AG04449 (cell line): ENCODE measurements at regions not wholly inside any gene's neighbourhood (a gene's known extent, or its start where the extent isn't known, plus 50 kb on each side); places are given as distances from the start of the nearest gene placed in this dataset.
A peak's percentile ranks its signal among the peaks of the same experiment; 100 is the strongest.

Experiments used
- CTCF ChIA-PET: fragments of 350-600 bp; formaldehyde crosslinking; extraction: SDS; loops from one replicate; lab custom pipeline; 2021; ENCODE audit warnings: antibody characterized with exemption; lab: Yijun Ruan, JAX
- POLR2A ChIA-PET: fragments of 400-600, 350-600 bp; formaldehyde crosslinking; extraction: SDS; loops from one replicate; lab custom pipeline; 2020; ENCODE audit warnings: antibody characterized with exemption, inconsistent platforms; lab: Yijun Ruan, JAX
- DNase-seq: peaks from one replicate; pipeline ENCODE4 v3.0.0-alpha.2; 2010; ENCODE audit warnings: low read depth, low spot score
- H3K4me3 ChIP-seq: 2 replicates; pipeline ENCODE4 v1.5.1; 2011; ENCODE audit warnings: low read depth, mild to moderate bottlenecking, control low read depth, low read length
- TF ChIP-seq, protein P1 (sequence below): IDR thresholded peaks from one replicate; pipeline ENCODE4 v1.5.1; 2011; ENCODE audit warnings: mild to moderate bottlenecking, moderate library complexity, low read length, control low read depth, inconsistent platforms; ENCODE audit not compliant: insufficient read depth; ENCODE audit errors: missing control alignments

DNA sequence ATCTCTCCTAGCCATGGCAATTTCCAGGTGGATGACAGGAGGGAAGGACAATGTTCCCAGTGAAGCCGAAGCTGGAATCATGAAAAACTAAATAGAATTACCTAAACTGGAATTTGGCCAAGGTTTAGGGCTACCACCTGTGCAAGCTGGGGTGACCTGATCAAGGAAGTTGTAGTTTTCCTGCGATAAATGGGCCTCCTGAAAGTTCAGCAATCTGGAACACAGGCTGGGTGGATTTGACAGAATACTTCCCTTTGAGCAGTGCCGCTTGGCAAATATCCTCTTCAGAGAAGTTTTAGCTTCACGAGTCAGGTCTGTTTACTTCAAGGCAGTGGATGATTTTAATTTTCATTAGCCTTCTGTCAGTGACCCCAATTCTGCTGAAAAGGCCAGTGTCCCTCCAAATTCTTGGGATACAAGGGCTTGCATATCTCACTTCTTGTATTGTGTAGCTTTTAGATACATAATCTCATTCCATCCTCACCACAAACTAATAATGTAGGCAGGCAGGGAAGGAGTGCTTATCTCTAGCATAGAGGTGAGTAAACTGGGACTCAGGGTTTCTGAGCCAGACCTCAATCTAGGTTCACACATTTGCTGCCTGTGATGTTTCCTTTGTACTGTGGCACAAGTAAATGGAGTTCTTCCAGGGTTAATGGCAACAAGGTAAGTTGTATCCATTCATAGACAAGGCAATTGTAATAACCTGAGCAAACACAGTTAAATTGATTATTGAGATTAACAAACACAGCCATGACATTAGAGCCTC is 349.4 kb downstream of the NUF2 start:
- no peak for DNase-seq
- no peak overlapping the region for H3K4me3 ChIP-seq
- POLR2A ChIA-PET = no interaction called here
- CTCF ChIA-PET = no interaction called here
- TF ChIP-seq, protein P1, sequence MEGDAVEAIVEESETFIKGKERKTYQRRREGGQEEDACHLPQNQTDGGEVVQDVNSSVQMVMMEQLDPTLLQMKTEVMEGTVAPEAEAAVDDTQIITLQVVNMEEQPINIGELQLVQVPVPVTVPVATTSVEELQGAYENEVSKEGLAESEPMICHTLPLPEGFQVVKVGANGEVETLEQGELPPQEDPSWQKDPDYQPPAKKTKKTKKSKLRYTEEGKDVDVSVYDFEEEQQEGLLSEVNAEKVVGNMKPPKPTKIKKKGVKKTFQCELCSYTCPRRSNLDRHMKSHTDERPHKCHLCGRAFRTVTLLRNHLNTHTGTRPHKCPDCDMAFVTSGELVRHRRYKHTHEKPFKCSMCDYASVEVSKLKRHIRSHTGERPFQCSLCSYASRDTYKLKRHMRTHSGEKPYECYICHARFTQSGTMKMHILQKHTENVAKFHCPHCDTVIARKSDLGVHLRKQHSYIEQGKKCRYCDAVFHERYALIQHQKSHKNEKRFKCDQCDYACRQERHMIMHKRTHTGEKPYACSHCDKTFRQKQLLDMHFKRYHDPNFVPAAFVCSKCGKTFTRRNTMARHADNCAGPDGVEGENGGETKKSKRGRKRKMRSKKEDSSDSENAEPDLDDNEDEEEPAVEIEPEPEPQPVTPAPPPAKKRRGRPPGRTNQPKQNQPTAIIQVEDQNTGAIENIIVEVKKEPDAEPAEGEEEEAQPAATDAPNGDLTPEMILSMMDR = no peak

GRCh38 chr1:163672976-163673758 is 351.4 kb downstream of the NUF2 start:
- no peak for DNase-seq
- ChIA-PET CTCF (interaction anchor here (1.2 kb wide), 1 partner anchor 111 kb away, joined by 3 read pairs; no protein-coding TSS in a partner anchor), POLR2A (no interaction called here)
- H3K4me3 ChIP-seq = no peak overlapping the region
- TF ChIP-seq, protein P1 = no peak

DNA sequence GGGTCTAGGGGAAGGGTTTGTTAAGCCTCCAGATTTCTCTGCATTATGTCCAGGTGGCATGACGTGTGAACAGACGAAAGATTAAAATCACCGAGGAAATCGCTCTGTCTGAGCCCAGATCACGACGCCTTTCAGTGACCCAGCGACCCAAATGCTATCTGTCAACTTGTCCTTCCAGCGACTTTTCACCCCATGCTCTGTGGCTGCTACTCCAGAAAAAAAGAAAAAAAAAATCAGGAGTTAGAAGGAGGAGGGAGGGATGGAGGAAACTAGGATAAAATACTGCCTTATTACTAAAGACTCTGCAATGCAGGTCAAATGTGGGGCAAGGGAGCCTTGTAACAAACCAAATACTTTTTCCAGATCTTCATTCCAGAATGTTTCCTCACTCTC is 352.0 kb downstream of the NUF2 start:
- TF ChIP-seq, protein P1 = no peak
- peak; percentile 41 for DNase-seq
- H3K4me3 ChIP-seq = no peak overlapping the region
- CTCF ChIA-PET = interaction anchor here (1.2 kb wide), 1 partner anchor 112 kb away, joined by 3 read pairs; no protein-coding TSS in a partner anchor
- POLR2A ChIA-PET = no interaction called here

DNA sequence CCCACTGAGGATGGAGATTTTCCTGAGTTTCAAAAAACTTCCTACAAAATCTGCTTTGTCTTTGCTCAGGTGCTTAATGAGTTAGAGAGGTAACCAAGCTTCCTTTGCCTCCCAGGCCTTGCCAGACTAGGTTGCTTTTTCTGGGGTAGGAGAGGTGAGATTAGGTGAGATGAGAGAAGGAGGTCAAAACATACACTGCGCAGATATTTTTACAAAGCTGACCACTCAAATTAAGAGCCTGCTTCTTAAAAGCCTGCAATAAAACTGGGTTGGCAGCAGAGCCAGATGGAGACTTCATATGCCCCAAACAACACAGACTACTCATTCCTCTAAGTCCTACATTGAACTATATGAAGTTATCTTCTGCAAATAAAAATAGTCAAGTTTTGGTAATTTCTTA is 352.5 kb downstream of the NUF2 start:
- TF ChIP-seq, protein P1 = no peak
- no peak for DNase-seq
- ChIA-PET CTCF (no interaction called here), POLR2A (no interaction called here)
- H3K4me3 ChIP-seq = no peak overlapping the region

GRCh38 chr1:163684785-163685184 is 363.0 kb downstream of the NUF2 start:
- CTCF ChIA-PET = no interaction called here
- POLR2A ChIA-PET = no interaction called here
- no peak overlapping the region for H3K4me3 ChIP-seq
- DNase-seq = no peak
- TF ChIP-seq, protein P1 = no peak

GRCh38 chr1:163692266-163692665 is 370.5 kb downstream of the NUF2 start:
- no peak for DNase-seq
- TF ChIP-seq, protein P1 = no peak
- H3K4me3 ChIP-seq = no peak overlapping the region
- CTCF ChIA-PET = no interaction called here
- POLR2A ChIA-PET = no interaction called here
